Ovary (tissue), 3 donors: ENCODE measurements at regions not wholly inside any gene's neighbourhood (a gene's known extent, or its start where the extent isn't known, plus 50 kb on each side); places are given as distances from the start of the nearest gene placed in this dataset.

ENCODE experiments used
- EP300 ChIP-seq: sonication (generic); formaldehyde crosslinking; IDR thresholded peaks from one replicate; pipeline ENCODE4 v1.6.1; 2017; ENCODE audit warnings: antibody characterized with exemption
- POLR2A ChIP-seq: fragments of 450-650 bp; IDR thresholded peaks from one replicate; pipeline ENCODE4 v1.6.1; 2017; ENCODE audit warnings: antibody characterized with exemption, mild to moderate bottlenecking, moderate library complexity
- TF ChIP-seq, protein P1 (sequence below), 3 donors: fragments of 450-650 bp in 2 of 3; fragments of 200-600 bp in 1 of 3; IDR thresholded peaks; one replicate each; pipeline versions ENCODE4 v1.5.1 to v1.8.0; 2016 to 2022; ENCODE audit warnings: antibody characterized with exemption in 3 of 3, mild to moderate bottlenecking in 1 of 3
- donor health status: DM: no; HTN: no; CAD: no.

DNA sequence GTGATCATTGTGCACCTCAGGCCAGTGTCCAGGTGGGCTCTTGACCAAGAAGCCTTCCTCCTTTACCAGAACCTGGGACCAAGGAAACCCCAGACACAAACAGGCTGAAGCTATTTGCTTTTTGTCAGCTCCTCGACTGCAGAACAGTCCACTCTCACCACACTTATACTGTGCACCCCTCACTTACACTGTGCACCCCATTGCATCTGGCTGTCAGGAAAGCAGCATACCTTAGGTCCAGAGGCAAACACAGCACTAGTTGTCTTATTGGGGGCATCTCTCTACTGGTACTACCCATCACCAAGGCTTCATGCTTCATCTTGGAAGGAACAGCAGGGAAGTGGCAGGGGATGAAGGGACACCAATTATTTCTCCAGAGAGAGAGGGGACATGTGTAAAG lies 198.1 kb downstream of the CXCL12 start:
- TF ChIP-seq POLR2A, result no peak
- TF ChIP-seq, protein P1, sequence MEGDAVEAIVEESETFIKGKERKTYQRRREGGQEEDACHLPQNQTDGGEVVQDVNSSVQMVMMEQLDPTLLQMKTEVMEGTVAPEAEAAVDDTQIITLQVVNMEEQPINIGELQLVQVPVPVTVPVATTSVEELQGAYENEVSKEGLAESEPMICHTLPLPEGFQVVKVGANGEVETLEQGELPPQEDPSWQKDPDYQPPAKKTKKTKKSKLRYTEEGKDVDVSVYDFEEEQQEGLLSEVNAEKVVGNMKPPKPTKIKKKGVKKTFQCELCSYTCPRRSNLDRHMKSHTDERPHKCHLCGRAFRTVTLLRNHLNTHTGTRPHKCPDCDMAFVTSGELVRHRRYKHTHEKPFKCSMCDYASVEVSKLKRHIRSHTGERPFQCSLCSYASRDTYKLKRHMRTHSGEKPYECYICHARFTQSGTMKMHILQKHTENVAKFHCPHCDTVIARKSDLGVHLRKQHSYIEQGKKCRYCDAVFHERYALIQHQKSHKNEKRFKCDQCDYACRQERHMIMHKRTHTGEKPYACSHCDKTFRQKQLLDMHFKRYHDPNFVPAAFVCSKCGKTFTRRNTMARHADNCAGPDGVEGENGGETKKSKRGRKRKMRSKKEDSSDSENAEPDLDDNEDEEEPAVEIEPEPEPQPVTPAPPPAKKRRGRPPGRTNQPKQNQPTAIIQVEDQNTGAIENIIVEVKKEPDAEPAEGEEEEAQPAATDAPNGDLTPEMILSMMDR (IDR thresholded peaks at IDR 0.05), result no peak
- TF ChIP-seq EP300, result no peak
